ENCODE measurements at regions not wholly inside any gene's neighbourhood (a gene's known extent, or its start where the extent isn't known, plus 50 kb on each side); places are given as distances from the start of the nearest gene placed in this dataset.

DNA sequence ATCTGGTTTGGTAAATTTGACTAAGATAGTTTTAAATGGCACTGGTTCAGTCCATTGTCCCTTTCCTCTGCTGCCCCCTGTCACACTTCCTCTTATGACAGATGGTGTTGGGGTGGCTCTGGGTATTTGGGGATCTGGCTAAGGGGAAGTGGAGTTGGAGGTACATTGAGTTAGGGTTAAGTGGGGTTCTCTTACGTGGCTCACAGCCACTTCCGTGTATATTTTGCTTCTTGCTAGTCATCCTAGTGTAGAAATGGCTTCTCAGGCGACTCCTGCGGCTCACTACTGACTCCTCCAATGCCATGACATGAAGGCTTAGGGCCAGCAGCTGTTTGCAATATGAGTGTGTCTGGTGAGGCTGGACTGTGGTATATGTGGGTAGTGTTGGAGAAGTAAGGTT lies 187.0 kb downstream of the HAUS1 start:
- TF ChIP-seq, protein P1, sequence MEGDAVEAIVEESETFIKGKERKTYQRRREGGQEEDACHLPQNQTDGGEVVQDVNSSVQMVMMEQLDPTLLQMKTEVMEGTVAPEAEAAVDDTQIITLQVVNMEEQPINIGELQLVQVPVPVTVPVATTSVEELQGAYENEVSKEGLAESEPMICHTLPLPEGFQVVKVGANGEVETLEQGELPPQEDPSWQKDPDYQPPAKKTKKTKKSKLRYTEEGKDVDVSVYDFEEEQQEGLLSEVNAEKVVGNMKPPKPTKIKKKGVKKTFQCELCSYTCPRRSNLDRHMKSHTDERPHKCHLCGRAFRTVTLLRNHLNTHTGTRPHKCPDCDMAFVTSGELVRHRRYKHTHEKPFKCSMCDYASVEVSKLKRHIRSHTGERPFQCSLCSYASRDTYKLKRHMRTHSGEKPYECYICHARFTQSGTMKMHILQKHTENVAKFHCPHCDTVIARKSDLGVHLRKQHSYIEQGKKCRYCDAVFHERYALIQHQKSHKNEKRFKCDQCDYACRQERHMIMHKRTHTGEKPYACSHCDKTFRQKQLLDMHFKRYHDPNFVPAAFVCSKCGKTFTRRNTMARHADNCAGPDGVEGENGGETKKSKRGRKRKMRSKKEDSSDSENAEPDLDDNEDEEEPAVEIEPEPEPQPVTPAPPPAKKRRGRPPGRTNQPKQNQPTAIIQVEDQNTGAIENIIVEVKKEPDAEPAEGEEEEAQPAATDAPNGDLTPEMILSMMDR (IDR thresholded peaks at IDR 0.05) = no peak
- TF ChIP-seq EZH2 (IDR thresholded peaks at IDR 0.05) = no peak
- TF ChIP-seq EZH2phosphoT487 (IDR thresholded peaks at IDR 0.05) = no peak
